ENCODE measurements at regions not wholly inside any gene's neighbourhood (a gene's known extent, or its start where the extent isn't known, plus 50 kb on each side); places are given as distances from the start of the nearest gene placed in this dataset.

DNA sequence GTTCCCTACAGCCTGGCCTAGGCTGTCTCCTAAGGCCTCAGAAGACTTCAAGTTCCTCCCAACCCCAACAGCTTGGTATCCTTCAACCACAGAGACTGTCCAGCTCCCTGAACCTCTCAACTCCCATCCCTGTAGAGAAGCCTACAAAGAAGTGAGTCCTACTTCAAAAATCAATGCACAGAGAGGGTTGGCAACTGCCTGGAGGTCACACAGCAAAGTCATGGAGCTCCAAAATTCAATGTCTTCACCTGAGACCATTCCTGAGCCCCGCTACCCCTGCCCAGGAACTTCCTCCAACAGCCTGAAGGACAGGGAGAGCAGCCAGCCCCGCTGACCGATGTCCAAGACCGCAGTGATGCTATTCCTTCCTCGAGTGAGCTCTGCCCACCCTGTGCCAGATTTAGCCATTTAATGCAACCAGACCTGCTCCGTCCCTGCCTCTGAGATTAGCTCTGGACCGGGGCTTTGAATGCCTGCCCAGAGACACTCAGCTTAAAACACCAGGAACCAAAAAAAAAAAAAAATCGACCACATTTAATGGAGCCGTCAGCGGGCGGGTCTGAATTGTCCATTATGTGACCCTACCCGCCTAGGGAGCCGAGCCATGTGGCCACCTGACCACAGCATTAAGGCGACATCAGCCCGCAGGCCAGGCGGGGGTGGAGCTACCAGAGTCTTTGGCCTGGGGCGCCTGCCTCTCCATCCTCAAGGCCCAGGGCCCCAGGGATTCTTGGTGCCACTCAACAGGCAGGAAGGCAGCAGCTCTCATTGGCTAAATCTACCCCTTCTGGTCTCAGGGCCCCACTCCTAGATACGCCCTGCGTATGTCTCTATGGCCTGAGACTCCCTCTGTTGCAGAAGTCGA is 148.6 kb downstream of the SYF2 start:
- Histone ChIP-seq H3K4me3 (no peak overlapping the region), H4K20me1 (ENCODE audit: insufficient read depth) (no peaks in the 10 kb centered on the region), H3K27ac (no peak overlapping the region), H3K27me3 (ENCODE audit: insufficient read depth, low read depth) (no peaks in the 10 kb centered on the region), H3K4me2 (no peak overlapping the region), H2AFZ (no peak overlapping the region), H3K36me3 (ENCODE audit: low read depth) (no peaks in the 10 kb centered on the region), H3K79me2 (ENCODE audit: low read depth) (no peaks in the 10 kb centered on the region), H3F3A (ENCODE audit: insufficient read depth, low read depth) (no peaks in the 10 kb centered on the region), H3K9me2 (ENCODE audit: insufficient read depth) (no peaks in the 10 kb centered on the region), H3K9me3 (ENCODE audit: insufficient read depth, low read depth) (no peaks in the 10 kb centered on the region), H3K4me1 (replicated peaks; ENCODE audit: insufficient read depth) (no peaks in the 10 kb centered on the region)
- CTCF ChIA-PET, result no interaction called here
- TF ChIP-seq, protein P1, sequence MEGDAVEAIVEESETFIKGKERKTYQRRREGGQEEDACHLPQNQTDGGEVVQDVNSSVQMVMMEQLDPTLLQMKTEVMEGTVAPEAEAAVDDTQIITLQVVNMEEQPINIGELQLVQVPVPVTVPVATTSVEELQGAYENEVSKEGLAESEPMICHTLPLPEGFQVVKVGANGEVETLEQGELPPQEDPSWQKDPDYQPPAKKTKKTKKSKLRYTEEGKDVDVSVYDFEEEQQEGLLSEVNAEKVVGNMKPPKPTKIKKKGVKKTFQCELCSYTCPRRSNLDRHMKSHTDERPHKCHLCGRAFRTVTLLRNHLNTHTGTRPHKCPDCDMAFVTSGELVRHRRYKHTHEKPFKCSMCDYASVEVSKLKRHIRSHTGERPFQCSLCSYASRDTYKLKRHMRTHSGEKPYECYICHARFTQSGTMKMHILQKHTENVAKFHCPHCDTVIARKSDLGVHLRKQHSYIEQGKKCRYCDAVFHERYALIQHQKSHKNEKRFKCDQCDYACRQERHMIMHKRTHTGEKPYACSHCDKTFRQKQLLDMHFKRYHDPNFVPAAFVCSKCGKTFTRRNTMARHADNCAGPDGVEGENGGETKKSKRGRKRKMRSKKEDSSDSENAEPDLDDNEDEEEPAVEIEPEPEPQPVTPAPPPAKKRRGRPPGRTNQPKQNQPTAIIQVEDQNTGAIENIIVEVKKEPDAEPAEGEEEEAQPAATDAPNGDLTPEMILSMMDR (conservative IDR thresholded peaks at IDR 0.05), result no peak
- no peak for TF ChIP-seq EZH2 (IDR thresholded peaks at IDR 0.05; ENCODE audit: low read depth)
- no TSS peak for BruUV-seq (replicated peaks)
- intact Hi-C loops (cut with micrococcal nuclease; ENCODE audit: unreplicated experiment), result no loop called here
- DNase-seq, result no peak
- POLR2A ChIA-PET (ENCODE audit: unreplicated experiment), result no interaction called here

DNA sequence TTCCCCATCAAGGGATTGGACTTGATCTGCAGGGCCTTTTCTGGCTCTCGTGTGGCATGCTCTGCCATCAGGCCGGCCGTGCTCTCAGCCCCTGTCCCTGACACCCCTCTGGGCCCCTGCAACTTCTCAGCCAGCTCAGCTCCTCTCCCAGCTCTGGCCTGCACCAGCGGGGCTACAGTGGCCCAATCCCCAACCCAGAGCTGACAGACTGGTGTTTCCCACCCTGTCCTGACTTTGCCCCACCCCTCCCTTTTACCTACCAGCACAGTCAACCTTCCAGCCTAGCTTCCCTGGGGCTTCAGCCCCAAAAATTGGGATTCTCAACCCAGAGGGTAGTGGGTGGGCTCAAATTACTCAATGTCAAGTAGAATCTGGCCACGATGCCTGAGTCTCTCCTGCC is 149.3 kb downstream of the SYF2 start:
- no peak overlapping the region for H3K4me3 ChIP-seq
- no peaks in the 10 kb centered on the region for H3K36me3 ChIP-seq (ENCODE audit: low read depth)
- no TSS peak for BruUV-seq (replicated peaks)
- no peak overlapping the region for H2AFZ ChIP-seq
- H4K20me1 ChIP-seq (ENCODE audit: insufficient read depth), result no peaks in the 10 kb centered on the region
- no peaks in the 10 kb centered on the region for H3K9me3 ChIP-seq (ENCODE audit: insufficient read depth, low read depth)
- no peaks in the 10 kb centered on the region for H3K4me1 ChIP-seq (replicated peaks; ENCODE audit: insufficient read depth)
- no peaks in the 10 kb centered on the region for H3K9me2 ChIP-seq (ENCODE audit: insufficient read depth)
- intact Hi-C loops (cut with micrococcal nuclease; ENCODE audit: unreplicated experiment), result no loop called here
- H3F3A ChIP-seq (ENCODE audit: insufficient read depth, low read depth), result no peaks in the 10 kb centered on the region
- no peak overlapping the region for H3K27ac ChIP-seq
- POLR2A ChIA-PET (ENCODE audit: unreplicated experiment), result no interaction called here
- H3K79me2 ChIP-seq (ENCODE audit: low read depth), result no peaks in the 10 kb centered on the region
- TF ChIP-seq, protein P1 (conservative IDR thresholded peaks at IDR 0.05), result no peak
- no peak for TF ChIP-seq EZH2 (IDR thresholded peaks at IDR 0.05; ENCODE audit: low read depth)
- H3K4me2 ChIP-seq, result no peak overlapping the region
- no peak for DNase-seq
- CTCF ChIA-PET, result no interaction called here
- H3K27me3 ChIP-seq (ENCODE audit: insufficient read depth, low read depth), result no peaks in the 10 kb centered on the region

DNA sequence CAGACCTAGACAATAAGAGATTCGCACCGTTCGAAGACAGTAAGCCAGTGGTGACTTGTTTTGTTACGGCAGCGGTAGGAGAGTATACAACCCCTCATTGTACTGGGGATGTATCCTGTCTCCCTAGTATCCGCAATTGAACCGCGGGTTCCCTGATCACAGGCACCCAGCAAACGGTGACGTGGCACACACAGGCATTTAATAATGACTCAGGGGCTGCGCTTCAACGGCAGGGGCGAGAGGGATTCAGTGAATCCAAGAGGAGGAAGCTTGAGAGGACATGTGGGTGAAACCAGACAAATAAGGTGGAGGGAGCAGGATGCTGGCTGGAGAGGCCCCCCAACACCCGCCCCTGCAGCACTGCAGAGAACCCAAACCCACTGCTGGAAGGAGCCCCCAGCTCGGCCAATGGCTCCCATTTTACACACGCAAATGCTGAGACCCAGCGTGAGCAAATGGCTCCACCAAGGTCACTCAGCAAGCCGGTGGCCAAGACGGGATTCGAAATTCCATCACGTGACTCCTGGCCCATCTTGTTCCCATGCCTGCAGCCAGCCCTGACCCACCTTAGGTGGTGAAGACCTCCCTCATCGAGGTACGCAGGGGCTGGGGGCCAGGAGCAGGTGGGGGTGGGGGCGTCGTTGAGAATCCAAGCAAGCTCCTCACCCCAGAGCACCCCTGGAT is 149.9 kb downstream of the SYF2 start:
- H3K79me2 ChIP-seq (ENCODE audit: low read depth), result no peaks in the 10 kb centered on the region
- intact Hi-C loops (cut with micrococcal nuclease; ENCODE audit: unreplicated experiment), result no loop called here
- POLR2A ChIA-PET (ENCODE audit: unreplicated experiment), result no interaction called here

More for the DNA sequence above, 149.9 kb downstream of the SYF2 start:
- TF ChIP-seq, protein P1 (conservative IDR thresholded peaks at IDR 0.05), result no peak
- no peak for TF ChIP-seq EZH2 (IDR thresholded peaks at IDR 0.05; ENCODE audit: low read depth)
- H4K20me1 ChIP-seq (ENCODE audit: insufficient read depth), result no peaks in the 10 kb centered on the region
- H3K27me3 ChIP-seq (ENCODE audit: insufficient read depth, low read depth), result no peaks in the 10 kb centered on the region
- H3K4me3 ChIP-seq, result no peak overlapping the region
- no peaks in the 10 kb centered on the region for H3K4me1 ChIP-seq (replicated peaks; ENCODE audit: insufficient read depth)
- H3K36me3 ChIP-seq (ENCODE audit: low read depth), result no peaks in the 10 kb centered on the region
- no peak overlapping the region for H3K27ac ChIP-seq
- CTCF ChIA-PET, result no interaction called here
- H3K4me2 ChIP-seq, result no peak overlapping the region
- no peaks in the 10 kb centered on the region for H3K9me2 ChIP-seq (ENCODE audit: insufficient read depth)
- no peak for DNase-seq
- H2AFZ ChIP-seq, result no peak overlapping the region
- BruUV-seq (replicated peaks), result no TSS peak
- H3K9me3 ChIP-seq (ENCODE audit: insufficient read depth, low read depth), result no peaks in the 10 kb centered on the region
- H3F3A ChIP-seq (ENCODE audit: insufficient read depth, low read depth), result no peaks in the 10 kb centered on the region

Measured in PC-9 (cell line).